ENCODE measurements at regions not wholly inside any gene's neighbourhood (a gene's known extent, or its start where the extent isn't known, plus 50 kb on each side); places are given as distances from the start of the nearest gene placed in this dataset.

DNA sequence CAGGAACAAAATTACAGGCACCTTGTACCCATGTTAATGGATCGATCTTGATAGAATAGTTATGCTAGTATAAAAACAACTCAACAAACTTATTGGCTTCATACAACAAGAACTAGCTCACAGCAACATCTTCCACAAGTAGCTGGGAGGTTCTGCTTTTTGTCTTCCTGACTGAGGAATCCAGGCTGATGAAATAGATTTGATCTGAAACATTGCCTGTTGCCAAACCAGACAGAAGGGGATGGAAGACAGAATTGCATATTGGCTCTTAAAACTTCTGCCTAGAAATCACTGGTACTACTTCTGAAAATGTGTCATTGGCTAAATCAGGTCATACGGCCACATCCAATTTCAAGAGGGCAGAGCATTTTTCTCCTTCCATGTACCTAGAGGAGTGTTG lies 267.3 kb downstream of the RFC3 start:
- Histone ChIP-seq H2AFZ (ENCODE audit: low read length) (no peak overlapping the region), H4K8ac (ENCODE audit: low read depth, low read length) (no peak overlapping the region), H3K18ac (ENCODE audit: low read length) (no peak overlapping the region), H3K4me3 (ENCODE audit: low read length in 2 of 2) (no peak overlapping the region), H2BK120ac (ENCODE audit: low read depth, low read length) (no peak overlapping the region), H2BK15ac (ENCODE audit: low read length) (no peak overlapping the region), H3K9me3 (replicated peaks in 1 of 2; ENCODE audit: control insufficient read depth in 2 of 2, insufficient read depth in 1 of 2, low read depth in 1 of 2, low read length in 2 of 2) (peaks cover 1 to 3% of the 10 kb centered on the region in 2 donors), H2AK5ac (ENCODE audit: low read depth, low read length) (no peak overlapping the region), H3K9ac (ENCODE audit: low read depth, low read length, poor library complexity) (no peak overlapping the region), H3K36me3 (replicated peaks in 1 of 2; ENCODE audit: control insufficient read depth in 2 of 2, insufficient read depth in 2 of 2, low read length in 2 of 2) (no peaks in the 10 kb centered on the region), H3K4ac (ENCODE audit: low read length) (no peak overlapping the region), H3K27ac (replicated peaks; ENCODE audit: low read length) (no peak overlapping the region), H3K79me1 (ENCODE audit: low read depth, low read length) (no peaks in the 10 kb centered on the region), H3K4me2 (ENCODE audit: insufficient read depth, low read length, poor library complexity, severe bottlenecking) (no peak overlapping the region), H2BK5ac (ENCODE audit: low read length) (no peak overlapping the region), H3K27me3 (ENCODE audit: control insufficient read depth in 3 of 3, insufficient read depth in 3 of 3, low read depth in 1 of 3, low read length in 3 of 3) (no peaks in the 10 kb centered on the region), H4K91ac (ENCODE audit: low read depth, low read length, poor library complexity) (no peak overlapping the region), H3K23ac (ENCODE audit: low read depth, low read length, poor library complexity) (no peak overlapping the region), H3K4me1 (ENCODE audit: control insufficient read depth in 2 of 2, insufficient read depth in 1 of 2, low read depth in 1 of 2, low read length in 2 of 2) (no peaks in the 10 kb centered on the region), H3K14ac (ENCODE audit: low read length) (no peak overlapping the region), H2BK12ac (ENCODE audit: low read length) (no peak overlapping the region)
- no CpG with 5 or more reads among the region's 2 CpGs for WGBS, 2 donors (ENCODE audit: extremely low coverage in 2 of 2, insufficient read length in 2 of 2, insufficient replicate concordance in 1 of 2)
- no peak for DNase-seq (ENCODE audit: low spot score)

DNA sequence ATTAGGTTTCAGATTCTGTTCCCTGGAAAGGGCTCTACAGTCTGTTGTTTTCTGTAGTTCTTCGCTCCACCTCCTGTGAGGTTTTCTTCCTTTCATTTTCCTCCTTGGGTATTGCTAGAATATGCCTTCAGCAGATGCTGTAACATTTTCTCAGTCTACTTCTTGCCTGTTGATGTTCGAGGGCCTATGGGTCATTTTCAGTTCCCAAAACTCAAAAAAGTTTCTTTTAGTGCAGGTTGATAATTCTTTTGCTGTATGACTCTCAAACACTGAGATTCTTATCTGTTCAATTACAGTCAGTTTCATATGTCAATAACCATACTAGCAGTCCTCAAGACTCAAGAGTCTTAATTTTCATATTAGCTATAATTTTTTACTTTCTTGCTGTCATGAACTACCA lies 268.3 kb downstream of the RFC3 start:
- no peak overlapping the region for H3K4ac ChIP-seq (ENCODE audit: low read length)
- H2BK15ac ChIP-seq (ENCODE audit: low read length): no peak overlapping the region
- H3K36me3 ChIP-seq (replicated peaks in 1 of 2; ENCODE audit: control insufficient read depth in 2 of 2, insufficient read depth in 2 of 2, low read length in 2 of 2): no peaks in the 10 kb centered on the region
- no peak overlapping the region for H2BK12ac ChIP-seq (ENCODE audit: low read length)
- no peaks in the 10 kb centered on the region for H3K79me1 ChIP-seq (ENCODE audit: low read depth, low read length)
- WGBS, 2 donors (ENCODE audit: extremely low coverage in 2 of 2, insufficient read length in 2 of 2, insufficient replicate concordance in 1 of 2): no CpG with 5 or more reads among the region's 2 CpGs
- H3K27me3 ChIP-seq (ENCODE audit: control insufficient read depth in 3 of 3, insufficient read depth in 3 of 3, low read depth in 1 of 3, low read length in 3 of 3): no peaks in the 10 kb centered on the region
- no peak overlapping the region for H2BK120ac ChIP-seq (ENCODE audit: low read depth, low read length)
- no peak for DNase-seq (ENCODE audit: low spot score)
- no peak overlapping the region for H3K18ac ChIP-seq (ENCODE audit: low read length)
- no peaks in the 10 kb centered on the region for H3K4me1 ChIP-seq (ENCODE audit: control insufficient read depth in 2 of 2, insufficient read depth in 1 of 2, low read depth in 1 of 2, low read length in 2 of 2)
- no peak overlapping the region for H4K8ac ChIP-seq (ENCODE audit: low read depth, low read length)
- H4K91ac ChIP-seq (ENCODE audit: low read depth, low read length, poor library complexity): no peak overlapping the region
- no peak overlapping the region for H3K4me3 ChIP-seq (ENCODE audit: low read length in 2 of 2)
- no peak overlapping the region for H3K27ac ChIP-seq (replicated peaks; ENCODE audit: low read length)
- H2AK5ac ChIP-seq (ENCODE audit: low read depth, low read length): no peak overlapping the region
- H3K9me3 ChIP-seq (replicated peaks in 1 of 2; ENCODE audit: control insufficient read depth in 2 of 2, insufficient read depth in 1 of 2, low read depth in 1 of 2, low read length in 2 of 2): peaks cover 1 to 3% of the 10 kb centered on the region in 2 donors
- H3K23ac ChIP-seq (ENCODE audit: low read depth, low read length, poor library complexity): no peak overlapping the region
- H2BK5ac ChIP-seq (ENCODE audit: low read length): no peak overlapping the region
- no peak overlapping the region for H2AFZ ChIP-seq (ENCODE audit: low read length)
- no peak overlapping the region for H3K14ac ChIP-seq (ENCODE audit: low read length)
- H3K4me2 ChIP-seq (ENCODE audit: insufficient read depth, low read length, poor library complexity, severe bottlenecking): no peak overlapping the region
- H3K9ac ChIP-seq (ENCODE audit: low read depth, low read length, poor library complexity): no peak overlapping the region

DNA sequence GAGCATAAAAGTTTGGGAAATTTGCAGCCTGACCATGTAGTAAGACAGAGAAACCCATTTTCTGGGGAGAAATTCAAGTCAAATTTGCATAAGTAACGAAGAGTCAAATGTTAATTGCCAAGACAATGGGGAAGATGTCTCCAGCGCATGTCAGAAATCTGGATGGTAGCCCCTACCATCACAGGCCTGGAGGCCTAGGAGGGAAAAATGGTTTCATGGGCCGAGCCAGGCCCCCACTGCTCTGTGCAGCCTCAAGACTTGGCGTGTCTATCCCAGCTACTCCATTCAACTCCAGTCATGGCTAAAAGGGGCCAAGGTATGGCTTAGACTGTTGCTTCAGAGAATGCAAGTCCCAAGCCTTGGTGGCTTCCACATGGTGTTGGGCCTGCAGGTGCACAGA lies 269.8 kb downstream of the RFC3 start:
- DNase-seq (ENCODE audit: low spot score): no peak
- WGBS, 2 donors (ENCODE audit: extremely low coverage in 2 of 2, insufficient read length in 2 of 2, insufficient replicate concordance in 1 of 2): no CpG with 5 or more reads among the region's 4 CpGs

DNA sequence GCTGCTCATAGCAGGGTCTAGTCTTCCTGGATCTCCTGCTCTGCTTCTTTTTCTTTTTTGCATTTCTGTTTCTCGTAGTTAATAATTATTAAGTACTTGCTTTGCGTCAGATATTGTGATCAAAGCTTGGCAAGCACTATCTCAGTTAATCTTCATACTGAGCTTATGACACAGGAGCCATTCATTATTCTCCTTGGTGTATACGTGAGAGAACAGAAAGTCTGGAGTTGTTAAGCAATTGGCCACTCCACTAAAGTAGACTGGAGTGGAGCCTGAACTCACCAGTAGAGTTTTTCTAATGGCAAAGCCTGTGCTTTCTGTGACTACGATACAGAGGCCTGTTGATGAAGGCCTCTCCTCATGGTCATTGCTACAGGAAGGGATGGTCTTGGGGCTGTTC lies 285.9 kb downstream of the RFC3 start:
- whole genome bisulfite sequencing, 2 donors (ENCODE audit: extremely low coverage in 2 of 2, insufficient read length in 2 of 2, insufficient replicate concordance in 1 of 2): no CpG with 5 or more reads among the region's 4 CpGs
- no peak overlapping the region for H4K91ac ChIP-seq (ENCODE audit: low read depth, low read length, poor library complexity)
- no peaks in the 10 kb centered on the region for H3K4me1 ChIP-seq (ENCODE audit: control insufficient read depth in 2 of 2, insufficient read depth in 1 of 2, low read depth in 1 of 2, low read length in 2 of 2)
- H2BK15ac ChIP-seq (ENCODE audit: low read length): no peak overlapping the region
- H3K79me1 ChIP-seq (ENCODE audit: low read depth, low read length): no peaks in the 10 kb centered on the region
- no peak overlapping the region for H2AFZ ChIP-seq (ENCODE audit: low read length)
- no peaks in the 10 kb centered on the region for H3K36me3 ChIP-seq (replicated peaks in 1 of 2; ENCODE audit: control insufficient read depth in 2 of 2, insufficient read depth in 2 of 2, low read length in 2 of 2)
- H3K23ac ChIP-seq (ENCODE audit: low read depth, low read length, poor library complexity): no peak overlapping the region
- H3K9me3 ChIP-seq (replicated peaks in 1 of 2; ENCODE audit: control insufficient read depth in 2 of 2, insufficient read depth in 1 of 2, low read depth in 1 of 2, low read length in 2 of 2): no peaks in the 10 kb centered on the region
- H2AK5ac ChIP-seq (ENCODE audit: low read depth, low read length): no peak overlapping the region
- H3K4me2 ChIP-seq (ENCODE audit: insufficient read depth, low read length, poor library complexity, severe bottlenecking): no peak overlapping the region
- H2BK5ac ChIP-seq (ENCODE audit: low read length): no peak overlapping the region
- H3K27me3 ChIP-seq (ENCODE audit: control insufficient read depth in 3 of 3, insufficient read depth in 3 of 3, low read depth in 1 of 3, low read length in 3 of 3): peaks cover 0 to 4% (median 0%) of the 10 kb centered on the region in 3 experiments
- no peak overlapping the region for H3K18ac ChIP-seq (ENCODE audit: low read length)
- no peak overlapping the region for H3K9ac ChIP-seq (ENCODE audit: low read depth, low read length, poor library complexity)
- H2BK120ac ChIP-seq (ENCODE audit: low read depth, low read length): no peak overlapping the region
- no peak overlapping the region for H3K4ac ChIP-seq (ENCODE audit: low read length)
- H3K14ac ChIP-seq (ENCODE audit: low read length): no peak overlapping the region
- no peak overlapping the region for H2BK12ac ChIP-seq (ENCODE audit: low read length)
- no peak overlapping the region for H3K4me3 ChIP-seq (ENCODE audit: low read length in 2 of 2)
- H4K8ac ChIP-seq (ENCODE audit: low read depth, low read length): no peak overlapping the region
- DNase-seq (ENCODE audit: low spot score): no peak
- H3K27ac ChIP-seq (replicated peaks; ENCODE audit: low read length): no peak overlapping the region

More for the DNA sequence above, 269.8 kb downstream of the RFC3 start:
- H3K79me1 ChIP-seq (ENCODE audit: low read depth, low read length): no peaks in the 10 kb centered on the region
- no peak overlapping the region for H2AFZ ChIP-seq (ENCODE audit: low read length)
- no peak overlapping the region for H4K8ac ChIP-seq (ENCODE audit: low read depth, low read length)
- no peak overlapping the region for H3K9ac ChIP-seq (ENCODE audit: low read depth, low read length, poor library complexity)
- H2BK12ac ChIP-seq (ENCODE audit: low read length): no peak overlapping the region
- no peaks in the 10 kb centered on the region for H3K27me3 ChIP-seq (ENCODE audit: control insufficient read depth in 3 of 3, insufficient read depth in 3 of 3, low read depth in 1 of 3, low read length in 3 of 3)
- no peak overlapping the region for H3K27ac ChIP-seq (replicated peaks; ENCODE audit: low read length)
- H3K23ac ChIP-seq (ENCODE audit: low read depth, low read length, poor library complexity): no peak overlapping the region
- no peak overlapping the region for H4K91ac ChIP-seq (ENCODE audit: low read depth, low read length, poor library complexity)
- H3K4me3 ChIP-seq (ENCODE audit: low read length in 2 of 2): peak overlapping the region in 1 of 2 donors; percentile 35
- H2BK5ac ChIP-seq (ENCODE audit: low read length): no peak overlapping the region
- no peak overlapping the region for H2BK15ac ChIP-seq (ENCODE audit: low read length)
- H3K4me1 ChIP-seq (ENCODE audit: control insufficient read depth in 2 of 2, insufficient read depth in 1 of 2, low read depth in 1 of 2, low read length in 2 of 2): no peaks in the 10 kb centered on the region
- H3K36me3 ChIP-seq (replicated peaks in 1 of 2; ENCODE audit: control insufficient read depth in 2 of 2, insufficient read depth in 2 of 2, low read length in 2 of 2): no peaks in the 10 kb centered on the region
- no peak overlapping the region for H3K18ac ChIP-seq (ENCODE audit: low read length)
- no peak overlapping the region for H3K4ac ChIP-seq (ENCODE audit: low read length)
- no peak overlapping the region for H2BK120ac ChIP-seq (ENCODE audit: low read depth, low read length)
- H3K9me3 ChIP-seq (replicated peaks in 1 of 2; ENCODE audit: control insufficient read depth in 2 of 2, insufficient read depth in 1 of 2, low read depth in 1 of 2, low read length in 2 of 2): peaks cover 1 to 3% of the 10 kb centered on the region in 2 donors
- no peak overlapping the region for H3K14ac ChIP-seq (ENCODE audit: low read length)
- no peak overlapping the region for H3K4me2 ChIP-seq (ENCODE audit: insufficient read depth, low read length, poor library complexity, severe bottlenecking)
- H2AK5ac ChIP-seq (ENCODE audit: low read depth, low read length): no peak overlapping the region

Measured in neuronal stem cell (in vitro differentiated cells).